Left forelimb (tissue), 1 donor: ENCODE measurements at regions not wholly inside any gene's neighbourhood (a gene's known extent, or its start where the extent isn't known, plus 50 kb on each side); places are given as distances from the start of the nearest gene placed in this dataset.

ENCODE experiments used
- DNase-seq: peaks from one replicate; pipeline ENCODE4 v3.0.0-alpha.2; 2018; ENCODE audit warnings: low spot score

- DNase-seq: no peak
Measured at GRCh38 chr13:78334059-78334458, 269.3 kb downstream of the POU4F1 start.

- DNase-seq: no peak
Measured at GRCh38 chr13:78326633-78327032, 276.7 kb downstream of the POU4F1 start.

- DNase-seq: no peak
Measured at GRCh38 chr13:78325585-78325984, 277.8 kb downstream of the POU4F1 start.

GRCh38 chr13:78323848-78324247 is 279.5 kb downstream of the POU4F1 start:
- DNase-seq: no peak

- DNase-seq: no peak
Measured at GRCh38 chr13:78323040-78323439, 280.3 kb downstream of the POU4F1 start.

GRCh38 chr13:78319101-78319627 is 284.2 kb downstream of the POU4F1 start:
- no peak for DNase-seq

GRCh38 chr13:78317030-78317429 is 286.3 kb downstream of the POU4F1 start:
- no peak for DNase-seq

GRCh38 chr13:78309497-78310180 is 293.7 kb downstream of the POU4F1 start:
- DNase-seq: no peak

GRCh38 chr13:78306519-78307206 is 296.7 kb downstream of the POU4F1 start:
- no peak for DNase-seq

GRCh38 chr13:78305171-78305570 is 298.2 kb downstream of the POU4F1 start:
- DNase-seq: no peak

GRCh38 chr13:78299832-78300623 is 303.3 kb downstream of the POU4F1 start:
- no peak for DNase-seq

GRCh38 chr13:78298657-78299056 is 304.7 kb downstream of the POU4F1 start:
- DNase-seq: no peak

GRCh38 chr13:78286748-78287147 is 316.6 kb downstream of the POU4F1 start:
- no peak for DNase-seq

- no peak for DNase-seq
Measured at GRCh38 chr13:78265098-78265497, 338.3 kb downstream of the POU4F1 start.

- no peak for DNase-seq
Measured at GRCh38 chr13:78258304-78258703, 339.7 kb upstream of the EDNRB start.

- no peak for DNase-seq
Measured at GRCh38 chr13:78256484-78256883, 337.9 kb upstream of the EDNRB start.

GRCh38 chr13:78254113-78254512 is 335.5 kb upstream of the EDNRB start:
- DNase-seq: no peak

- no peak for DNase-seq
Measured at GRCh38 chr13:78247362-78247761, 328.7 kb upstream of the EDNRB start.

GRCh38 chr13:78241278-78241919 is 322.8 kb upstream of the EDNRB start:
- DNase-seq: no peak

GRCh38 chr13:78239714-78240113 is 321.1 kb upstream of the EDNRB start:
- no peak for DNase-seq

GRCh38 chr13:78238911-78239310 is 320.3 kb upstream of the EDNRB start:
- no peak for DNase-seq

- no peak for DNase-seq
Measured at GRCh38 chr13:78228940-78229339, 310.3 kb upstream of the EDNRB start.
